Osteoblast (primary cell): ENCODE measurements at regions not wholly inside any gene's neighbourhood (a gene's known extent, or its start where the extent isn't known, plus 50 kb on each side); places are given as distances from the start of the nearest gene placed in this dataset.

ENCODE experiments used
- DNase-seq: peaks from one replicate; pipeline ENCODE4 v3.0.0; 2011; ENCODE audit warnings: low spot score, mixed read lengths; ENCODE audit not compliant: insufficient read length; ENCODE audit errors: missing footprints
- H2AFZ ChIP-seq: 2 replicates; pipeline ENCODE4 v1.6.0; 2011; ENCODE audit warnings: mild to moderate bottlenecking, low read length
- H3K27ac ChIP-seq: 2 replicates; pipeline ENCODE4 v1.5.1; 2011; ENCODE audit warnings: mild to moderate bottlenecking, low read depth, low read length, moderate library complexity
- H3K27me3 ChIP-seq: 2 replicates; pipeline ENCODE4 v1.6.0; 2012; ENCODE audit warnings: mild to moderate bottlenecking, control low read depth, inconsistent platforms, low read length, moderate library complexity; ENCODE audit not compliant: insufficient read depth
- H3K36me3 ChIP-seq: 2 replicates; pipeline ENCODE4 v1.5.1; 2011; ENCODE audit warnings: mild to moderate bottlenecking, low read length, control low read depth, moderate library complexity; ENCODE audit not compliant: insufficient read depth
- H3K4me1 ChIP-seq: 2 replicates; pipeline ENCODE4 v1.5.1; 2011; ENCODE audit warnings: mild to moderate bottlenecking, low read length, control low read depth, moderate library complexity; ENCODE audit not compliant: insufficient read depth
- H3K4me2 ChIP-seq: 2 replicates; pipeline ENCODE4 v1.6.0; 2011; ENCODE audit warnings: mild to moderate bottlenecking, low read length; ENCODE audit not compliant: insufficient read depth
- H3K4me3 ChIP-seq: fragments of 200-600 bp; sonication (generic); 3 replicates; pipeline ENCODE4 v1.5.1; 2012; ENCODE audit warnings: mild to moderate bottlenecking, low read length, inconsistent platforms; ENCODE audit not compliant: insufficient read depth
- H3K79me2 ChIP-seq: 2 replicates; pipeline ENCODE4 v1.6.0; 2012; ENCODE audit warnings: mild to moderate bottlenecking, low read length, control low read depth, inconsistent platforms; ENCODE audit not compliant: insufficient read depth
- H3K9me3 ChIP-seq: 2 replicates; pipeline ENCODE4 v1.5.1; 2011; ENCODE audit warnings: low read depth, low read length, control low read depth
- H4K20me1 ChIP-seq: 2 replicates; pipeline ENCODE4 v1.6.0; 2012; ENCODE audit warnings: mild to moderate bottlenecking, low read length, control low read depth; ENCODE audit not compliant: insufficient read depth
- TF ChIP-seq, protein P1 (sequence below): IDR thresholded peaks from 2 replicates; pipeline ENCODE4 v1.5.1; 2011; ENCODE audit warnings: mild to moderate bottlenecking, low read depth, low read length, moderate library complexity; ENCODE audit errors: extremely low read depth

- Histone ChIP-seq H3K79me2 (no peaks in the 10 kb centered on the region), H3K9me3 (peaks cover 4% of the 10 kb centered on the region), H3K4me3 (no peak overlapping the region), H2AFZ (no peak overlapping the region), H3K4me1 (no peaks in the 10 kb centered on the region), H3K27ac (no peak overlapping the region), H3K27me3 (no peaks in the 10 kb centered on the region), H3K36me3 (no peaks in the 10 kb centered on the region), H3K4me2 (no peak overlapping the region), H4K20me1 (no peaks in the 10 kb centered on the region)
- TF ChIP-seq, protein P1, sequence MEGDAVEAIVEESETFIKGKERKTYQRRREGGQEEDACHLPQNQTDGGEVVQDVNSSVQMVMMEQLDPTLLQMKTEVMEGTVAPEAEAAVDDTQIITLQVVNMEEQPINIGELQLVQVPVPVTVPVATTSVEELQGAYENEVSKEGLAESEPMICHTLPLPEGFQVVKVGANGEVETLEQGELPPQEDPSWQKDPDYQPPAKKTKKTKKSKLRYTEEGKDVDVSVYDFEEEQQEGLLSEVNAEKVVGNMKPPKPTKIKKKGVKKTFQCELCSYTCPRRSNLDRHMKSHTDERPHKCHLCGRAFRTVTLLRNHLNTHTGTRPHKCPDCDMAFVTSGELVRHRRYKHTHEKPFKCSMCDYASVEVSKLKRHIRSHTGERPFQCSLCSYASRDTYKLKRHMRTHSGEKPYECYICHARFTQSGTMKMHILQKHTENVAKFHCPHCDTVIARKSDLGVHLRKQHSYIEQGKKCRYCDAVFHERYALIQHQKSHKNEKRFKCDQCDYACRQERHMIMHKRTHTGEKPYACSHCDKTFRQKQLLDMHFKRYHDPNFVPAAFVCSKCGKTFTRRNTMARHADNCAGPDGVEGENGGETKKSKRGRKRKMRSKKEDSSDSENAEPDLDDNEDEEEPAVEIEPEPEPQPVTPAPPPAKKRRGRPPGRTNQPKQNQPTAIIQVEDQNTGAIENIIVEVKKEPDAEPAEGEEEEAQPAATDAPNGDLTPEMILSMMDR: no peak
- no peak for DNase-seq
Measured at GRCh38 chr14:39609119-39609518, 176.9 kb upstream of the FBXO33 start.

GRCh38 chr14:39607978-39608377 lies 175.7 kb upstream of the FBXO33 start:
- Histone ChIP-seq H3K9me3 (peaks cover 4% of the 10 kb centered on the region), H3K4me1 (no peaks in the 10 kb centered on the region), H3K36me3 (no peaks in the 10 kb centered on the region), H4K20me1 (no peaks in the 10 kb centered on the region), H3K4me3 (no peak overlapping the region), H3K27ac (no peak overlapping the region), H3K27me3 (no peaks in the 10 kb centered on the region), H2AFZ (no peak overlapping the region), H3K79me2 (no peaks in the 10 kb centered on the region), H3K4me2 (no peak overlapping the region)
- DNase-seq: no peak
- TF ChIP-seq, protein P1: no peak

DNA sequence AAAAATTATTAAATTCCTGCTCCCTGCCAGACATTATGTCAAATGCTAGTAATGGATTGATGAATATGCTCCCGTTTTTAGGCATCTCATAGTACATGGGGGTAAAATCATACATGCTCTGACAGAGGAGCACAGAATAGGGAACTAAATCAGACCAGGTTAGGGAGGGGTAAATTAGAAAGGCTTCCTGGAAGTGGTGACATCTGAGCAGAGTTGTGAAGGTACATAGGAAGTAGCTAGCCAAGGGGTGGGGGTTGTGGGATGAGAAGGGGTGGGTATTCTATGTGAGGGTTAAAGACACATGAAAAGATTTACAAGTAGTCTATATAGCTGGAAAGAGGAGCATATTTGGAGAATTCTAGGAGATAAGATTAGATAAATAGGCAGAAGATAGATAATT lies 171.7 kb upstream of the FBXO33 start:
- Histone ChIP-seq H3K9me3 (no peaks in the 10 kb centered on the region), H3K27me3 (no peaks in the 10 kb centered on the region), H4K20me1 (no peaks in the 10 kb centered on the region), H3K36me3 (no peaks in the 10 kb centered on the region), H3K27ac (no peak overlapping the region), H2AFZ (no peak overlapping the region), H3K4me2 (no peak overlapping the region), H3K4me1 (no peaks in the 10 kb centered on the region), H3K4me3 (no peak overlapping the region), H3K79me2 (no peaks in the 10 kb centered on the region)
- no peak for DNase-seq
- TF ChIP-seq, protein P1: no peak

DNA sequence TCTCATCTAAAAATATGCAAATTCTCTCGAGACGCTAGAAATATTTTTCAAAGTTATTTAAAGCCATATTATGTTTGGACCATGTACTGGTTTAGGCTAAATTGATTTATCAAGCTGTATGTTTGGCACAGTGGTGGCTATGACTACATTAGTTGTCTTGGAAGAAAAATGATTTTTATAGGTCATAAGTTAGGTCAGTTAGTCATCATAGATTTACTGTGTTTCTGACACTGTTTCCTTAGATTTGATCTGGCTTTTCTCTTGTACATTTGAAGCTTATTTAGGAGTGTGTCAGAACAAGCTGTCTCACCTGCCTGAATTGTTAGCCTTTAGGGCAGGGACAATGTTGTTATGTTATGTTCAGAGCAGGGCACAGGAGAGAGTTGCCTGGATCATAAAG lies 161.1 kb upstream of the FBXO33 start:
- Histone ChIP-seq H3K4me1 (no peaks in the 10 kb centered on the region), H4K20me1 (no peaks in the 10 kb centered on the region)
- TF ChIP-seq, protein P1: no peak

More for the DNA sequence above, 161.1 kb upstream of the FBXO33 start:
- Histone ChIP-seq H3K4me2 (no peak overlapping the region), H3K4me3 (no peak overlapping the region), H3K27me3 (no peaks in the 10 kb centered on the region), H2AFZ (no peak overlapping the region), H3K79me2 (no peaks in the 10 kb centered on the region), H3K9me3 (no peaks in the 10 kb centered on the region), H3K27ac (no peak overlapping the region), H3K36me3 (no peaks in the 10 kb centered on the region)
- DNase-seq: no peak
